Stimulated activated CD4-positive, alpha-beta T cell treated with anti-CD3 and anti-CD28 coated beads, Interleukin-12 subunit alpha, Interleukin-12 subunit beta, amount 100 ng/mL, for 48 hours (primary cell): ENCODE measurements at regions not wholly inside any gene's neighbourhood (a gene's known extent, or its start where the extent isn't known, plus 50 kb on each side); places are given as distances from the start of the nearest gene placed in this dataset.
"Not testable (repeated sequence)": the region's sequence is repeated elsewhere in the genome, so short reads cannot be mapped to it uniquely, and the experiment has no call there.

ENCODE experiments used
- DNase-seq, 3 donors: peaks; one replicate each; pipeline ENCODE4 v3.0.0-alpha.2; 2020; ENCODE audit warnings: low read depth in 2 of 3, low spot score in 1 of 3

- DNase-seq, result no peak
These were observed 144.4 kb downstream of the PTBP2 start for GRCh38 chr1:96865731-96866685.

DNA sequence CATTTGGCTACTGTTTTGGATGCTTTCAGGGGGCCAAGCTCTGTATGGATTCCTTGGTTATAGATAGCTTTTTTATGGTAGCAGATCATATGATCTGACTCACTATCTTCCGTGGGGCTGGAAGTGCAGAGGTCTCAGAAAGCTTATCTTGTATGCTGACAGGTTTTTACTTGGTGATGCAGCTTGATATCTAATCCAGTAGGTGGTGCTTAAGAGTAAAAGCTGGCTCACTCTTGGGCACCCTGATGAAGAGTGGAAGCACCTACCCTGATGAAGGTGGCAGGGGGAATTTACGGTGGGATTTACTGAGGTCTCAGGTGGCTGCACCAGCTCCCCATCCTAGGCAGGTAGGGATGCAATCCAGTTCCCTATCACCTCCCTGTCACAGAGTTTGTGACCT lies 151.2 kb downstream of the PTBP2 start:
- DNase-seq, result no peak

- no peak for DNase-seq
These were observed 157.1 kb downstream of the PTBP2 start for GRCh38 chr1:96878640-96879039.

- no peak for DNase-seq
These were observed 159.0 kb downstream of the PTBP2 start for GRCh38 chr1:96880626-96881025.

DNA sequence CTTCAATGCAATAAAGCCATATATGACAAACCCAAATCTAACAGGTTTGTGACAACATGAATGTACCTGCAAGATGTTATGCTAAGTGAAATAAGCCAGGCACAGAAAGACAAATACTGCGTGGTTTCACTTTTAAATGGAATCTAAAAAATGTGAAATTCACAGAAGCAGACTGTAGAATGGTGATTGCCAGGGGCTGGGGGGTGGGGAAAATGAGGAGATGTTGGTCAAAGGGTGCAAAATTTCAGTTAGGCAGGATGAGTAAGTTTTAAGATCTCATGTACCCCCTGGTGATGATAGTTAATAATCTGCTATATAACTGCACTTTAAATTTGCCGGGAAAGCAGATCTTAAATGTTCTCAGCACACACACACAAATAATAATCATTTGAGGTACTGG lies 160.5 kb downstream of the PTBP2 start:
- DNase-seq, result no peak

GRCh38 chr1:96886474-96886873 lies 164.9 kb downstream of the PTBP2 start:
- DNase-seq, result no peak

GRCh38 chr1:96887501-96887900 lies 165.9 kb downstream of the PTBP2 start:
- DNase-seq, result no peak

DNA sequence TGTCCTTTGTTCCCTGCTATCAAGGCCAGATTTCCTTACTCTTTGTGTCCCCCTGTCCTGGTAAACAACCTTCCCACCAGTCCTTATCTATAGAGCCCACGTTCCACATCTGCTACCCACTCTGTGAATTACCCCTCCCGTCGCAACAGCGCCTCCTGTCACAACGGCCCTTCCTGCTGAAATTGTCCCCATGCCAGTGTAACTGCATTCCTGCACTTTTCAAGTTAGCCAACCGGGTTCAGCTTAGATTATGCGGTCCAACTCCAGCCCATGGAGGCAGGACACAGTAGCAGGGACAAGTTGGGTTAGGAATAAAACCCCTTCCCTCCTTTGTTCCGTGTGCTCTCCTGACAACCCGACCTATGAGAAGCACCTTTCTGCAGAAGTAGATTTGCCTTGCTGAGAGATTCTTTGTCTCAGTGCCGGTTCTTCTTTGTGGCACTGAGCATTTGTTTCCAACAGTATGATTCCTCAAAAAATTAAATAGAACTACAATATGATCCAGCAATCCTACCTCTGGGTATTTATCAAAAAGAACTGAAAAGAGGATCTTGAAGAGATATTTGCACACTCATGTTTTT lies 180.3 kb downstream of the PTBP2 start:
- no peak for DNase-seq

DNA sequence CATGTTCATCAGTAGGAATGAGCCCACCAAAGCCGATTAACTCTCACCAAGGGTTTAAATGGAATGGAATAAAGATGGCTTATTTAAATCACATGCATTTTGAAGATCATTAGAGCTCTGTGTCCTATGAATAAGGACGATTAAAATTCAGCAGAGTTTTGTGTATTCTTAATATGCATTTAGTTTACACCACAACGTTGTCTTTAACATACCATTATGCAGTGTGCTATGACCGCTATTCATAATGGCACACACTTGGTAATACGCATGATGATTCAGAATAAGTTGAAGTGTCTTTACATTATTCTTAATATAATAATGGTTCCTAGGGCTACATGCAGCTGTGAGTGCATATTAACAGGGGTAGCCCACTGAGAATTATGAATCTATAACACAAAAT lies 190.7 kb downstream of the PTBP2 start:
- no peak for DNase-seq

- not testable (repeated sequence) for DNase-seq
These were observed 194.1 kb downstream of the PTBP2 start for GRCh38 chr1:96915701-96916100.

GRCh38 chr1:96918406-96918805 lies 196.8 kb downstream of the PTBP2 start:
- no peak for DNase-seq

- no peak for DNase-seq
These were observed 200.6 kb downstream of the PTBP2 start for GRCh38 chr1:96922181-96922580.

- DNase-seq, result no peak
These were observed 202.2 kb downstream of the PTBP2 start for GRCh38 chr1:96923753-96924152.

DNA sequence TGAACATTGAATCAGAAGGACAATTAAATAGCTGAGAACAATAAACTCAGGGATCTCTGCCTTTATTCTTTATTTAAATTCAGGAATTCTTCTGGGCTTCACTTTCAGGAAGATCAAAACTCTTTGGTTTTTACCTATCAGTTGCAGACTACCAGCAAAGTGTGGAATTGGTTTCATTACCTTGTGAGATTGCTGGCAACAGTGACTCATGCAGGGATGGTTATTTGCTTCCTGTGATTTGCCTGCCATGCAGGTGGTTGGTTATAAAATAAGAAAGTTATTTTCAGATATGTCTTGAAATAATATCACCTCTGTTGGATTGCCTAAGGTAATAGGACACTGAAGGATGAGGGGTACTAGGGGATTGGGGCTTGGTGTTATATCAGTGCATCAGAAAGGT lies 204.6 kb downstream of the PTBP2 start:
- no peak for DNase-seq

- no peak for DNase-seq
These were observed 205.5 kb downstream of the PTBP2 start for GRCh38 chr1:96927125-96927524.

GRCh38 chr1:96931136-96931535 lies 209.6 kb downstream of the PTBP2 start:
- no peak for DNase-seq

- no peak for DNase-seq
These were observed 212.7 kb downstream of the PTBP2 start for GRCh38 chr1:96934282-96934681.

DNA sequence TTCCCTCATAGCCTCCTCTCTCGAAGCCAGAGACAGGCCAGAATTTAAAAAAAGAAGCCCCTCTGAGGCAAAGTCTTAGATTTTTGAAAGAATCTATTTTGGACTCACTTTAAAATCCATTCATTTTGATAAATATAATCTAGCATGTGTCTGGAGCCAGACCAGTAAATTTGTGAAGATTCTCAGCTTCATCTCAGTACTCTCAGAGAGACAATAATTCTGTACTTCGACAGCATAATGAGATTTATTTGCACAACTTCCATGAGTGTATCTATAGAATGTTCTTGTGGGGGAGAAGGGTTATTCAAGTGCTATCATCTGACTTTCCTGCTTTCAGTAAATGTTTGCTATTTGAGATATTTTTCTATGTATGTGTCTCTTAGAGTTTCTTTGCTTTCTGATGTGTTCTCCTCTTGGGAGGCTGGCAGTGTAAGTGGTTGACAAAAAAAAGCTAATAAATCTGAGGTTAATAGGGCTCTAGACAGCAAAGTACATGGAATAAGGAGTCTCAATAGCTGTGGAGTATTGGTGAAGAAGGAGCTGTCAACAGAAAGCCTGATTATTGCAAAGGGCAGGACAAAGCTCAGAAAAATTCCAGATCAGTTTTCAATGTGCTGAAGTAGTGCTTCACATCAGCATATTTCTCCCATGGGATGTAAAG lies 223.0 kb downstream of the PTBP2 start:
- no peak for DNase-seq

- DNase-seq, result no peak
These were observed 224.0 kb downstream of the PTBP2 start for GRCh38 chr1:96945509-96946084.

DNA sequence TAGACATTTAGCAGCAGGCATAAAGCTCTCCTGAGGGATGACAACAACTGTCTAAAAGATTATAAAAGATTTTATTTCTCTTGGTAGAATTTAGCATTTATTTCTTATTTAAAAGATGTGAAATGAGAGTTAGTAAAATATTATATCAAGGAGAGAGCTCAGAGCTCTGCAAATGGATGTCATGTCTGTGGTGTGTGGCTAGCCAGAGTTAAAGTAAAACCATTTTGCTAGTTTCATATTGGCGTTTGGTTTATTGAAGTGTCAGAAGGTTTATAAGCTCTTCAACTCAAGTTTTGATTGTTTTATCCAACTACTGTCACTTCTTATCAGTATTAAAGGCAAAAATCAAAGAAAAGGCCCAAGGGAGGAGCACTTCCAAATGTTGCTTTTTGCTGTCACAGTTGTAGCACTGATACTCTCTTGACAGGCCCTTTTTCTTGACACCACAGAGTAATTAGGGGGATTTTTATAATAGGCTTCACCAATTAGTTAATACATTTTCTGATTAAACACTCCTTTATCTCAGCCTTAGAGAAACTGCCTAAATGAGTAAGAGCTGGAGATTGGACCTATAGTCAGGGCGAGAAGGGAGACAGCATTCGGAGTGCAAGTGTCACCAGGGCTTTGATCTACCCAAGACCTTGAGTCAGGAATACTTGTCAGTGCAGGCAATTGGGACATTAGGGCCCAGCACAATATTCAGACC lies 233.9 kb downstream of the PTBP2 start:
- no peak for DNase-seq

DNA sequence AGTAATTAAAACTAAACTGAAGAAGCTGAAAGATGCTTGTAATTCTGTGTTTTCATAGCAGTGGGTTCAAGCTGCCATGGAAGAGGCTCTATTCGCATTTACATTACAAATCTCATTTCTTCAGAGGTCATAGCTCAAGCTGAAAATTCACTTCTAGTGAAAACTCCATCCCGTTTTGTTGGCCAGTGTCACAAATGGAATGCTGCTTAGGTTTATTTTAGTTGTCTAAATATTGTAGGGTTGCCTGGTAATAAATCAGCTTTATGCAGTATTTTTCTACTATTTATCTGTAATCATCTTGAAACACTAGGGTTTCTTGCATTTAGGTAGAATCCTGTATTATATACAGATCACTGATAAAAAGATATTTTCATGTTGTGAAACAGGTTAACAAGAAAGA lies 240.6 kb downstream of the PTBP2 start:
- DNase-seq, result no peak
